ENCODE measurements at regions not wholly inside any gene's neighbourhood (a gene's known extent, or its start where the extent isn't known, plus 50 kb on each side); places are given as distances from the start of the nearest gene placed in this dataset.

GRCh38 chr3:18500322-18500721 lies 75.2 kb upstream of the SATB1 start:
- TF ChIP-seq CTCF (IDR thresholded peaks at IDR 0.05) = no peak
- no peak for TF ChIP-seq POLR2A (IDR thresholded peaks at IDR 0.05)

Measured in esophagus squamous epithelium (tissue), 4 donors.